CD4-positive, alpha-beta T cell treated with Interleukin-15 for 1 hour (primary cell): ENCODE measurements at regions not wholly inside any gene's neighbourhood (a gene's known extent, or its start where the extent isn't known, plus 50 kb on each side); places are given as distances from the start of the nearest gene placed in this dataset.

ENCODE experiments used
- DNase-seq: peaks from one replicate; pipeline ENCODE4 v3.0.0-alpha.2; 2020

DNA sequence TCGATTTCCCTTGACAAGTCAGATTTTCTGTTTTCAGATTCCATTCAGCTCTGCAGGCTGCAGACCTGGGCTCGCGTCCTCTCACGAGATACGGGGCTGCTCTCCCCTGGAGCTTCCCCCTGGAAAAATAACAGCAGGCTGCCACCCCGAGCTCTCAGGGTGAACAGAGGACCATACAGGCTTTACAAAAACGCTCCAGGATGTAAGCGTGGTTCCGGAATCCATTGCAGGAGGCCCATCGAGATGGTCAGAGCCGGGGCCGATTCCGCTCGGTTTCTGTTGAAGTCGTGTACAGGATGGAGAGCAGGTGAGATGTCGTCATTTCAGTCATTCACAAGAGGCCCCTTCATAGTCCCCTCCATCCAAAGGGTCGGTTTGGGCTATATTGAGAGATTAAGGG lies 297.7 kb upstream of the IRX4 start:
- DNase-seq, result no peak

DNA sequence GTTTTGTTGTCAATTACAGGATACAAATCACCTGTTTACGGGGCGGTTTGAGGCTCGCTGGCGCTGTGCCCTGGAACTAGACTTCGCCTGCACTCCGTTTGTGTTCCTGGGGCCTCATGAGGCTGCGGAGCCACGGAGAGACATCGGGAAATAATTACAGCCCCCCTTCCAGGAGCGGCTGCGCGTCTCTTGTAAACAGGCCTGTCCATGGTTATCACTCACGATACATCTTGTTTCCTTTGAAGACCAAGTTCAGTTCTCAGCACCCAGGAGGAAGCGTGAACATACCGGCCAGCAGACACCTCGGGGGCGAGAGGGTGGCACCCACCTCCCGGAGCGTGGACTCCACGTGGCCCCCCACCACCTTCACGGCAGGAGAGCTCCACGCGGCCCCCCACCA lies 297.1 kb upstream of the IRX4 start:
- no peak for DNase-seq

DNA sequence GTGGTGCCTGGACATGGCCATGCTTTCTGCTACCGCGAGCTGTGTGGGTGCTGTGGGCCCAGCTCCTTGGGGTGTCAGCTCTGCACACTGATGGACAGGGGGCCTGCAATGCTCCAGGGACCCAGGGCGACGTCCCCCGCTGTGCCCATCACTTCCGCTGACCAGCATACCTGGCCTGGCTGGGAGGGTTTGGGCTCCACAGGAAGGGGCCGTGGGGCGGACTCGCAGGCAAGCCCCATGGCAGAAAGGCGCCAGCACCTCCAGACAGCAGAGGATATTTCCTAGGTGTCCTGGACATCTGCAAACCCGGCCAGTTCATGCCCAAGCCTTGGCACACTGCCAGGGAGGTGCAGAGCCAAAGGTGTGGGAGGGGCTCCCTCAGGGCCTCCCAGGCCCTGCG lies 295.8 kb upstream of the IRX4 start:
- DNase-seq, result no peak

DNA sequence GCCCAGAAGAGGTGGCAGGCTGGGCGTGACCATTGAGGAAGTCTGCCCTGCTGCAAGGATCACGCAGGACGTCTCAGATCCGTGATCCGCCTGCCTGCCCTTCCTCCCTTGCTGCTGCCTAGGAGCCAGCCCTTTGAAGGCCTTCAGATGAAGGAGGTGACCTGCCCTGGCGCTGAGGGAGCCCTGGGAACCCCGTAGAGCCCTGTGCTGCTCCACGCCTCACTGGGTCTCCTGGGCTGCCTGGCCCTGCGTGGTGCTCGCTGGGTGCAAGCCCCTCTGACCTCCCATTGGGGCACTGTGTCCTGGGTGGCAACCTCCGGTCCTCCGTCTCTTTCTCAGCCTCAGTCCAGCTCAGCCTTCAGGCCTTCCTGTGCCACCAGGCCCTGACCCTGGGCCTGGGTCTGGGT lies 295.3 kb upstream of the IRX4 start:
- no peak for DNase-seq

DNA sequence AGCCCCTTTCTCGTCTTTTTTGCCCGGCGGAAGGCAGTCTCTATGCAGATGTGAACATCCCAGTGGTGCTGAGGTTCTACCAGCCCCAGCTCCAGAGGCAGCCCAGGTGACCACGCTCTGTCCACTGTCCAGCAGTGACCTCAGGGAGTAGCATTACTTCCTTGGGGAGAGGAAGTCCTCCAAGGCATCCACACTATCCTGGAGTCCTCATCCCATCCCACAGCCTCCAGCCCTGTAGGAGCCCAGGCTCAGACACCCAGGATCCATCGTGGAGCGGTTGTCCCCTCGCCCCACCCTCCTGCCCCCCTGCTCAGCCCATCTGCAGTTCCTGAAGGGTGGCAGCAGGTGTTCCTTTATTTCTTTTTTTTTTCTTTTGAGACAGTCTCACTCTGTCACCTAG lies 294.5 kb upstream of the IRX4 start:
- no peak for DNase-seq

DNA sequence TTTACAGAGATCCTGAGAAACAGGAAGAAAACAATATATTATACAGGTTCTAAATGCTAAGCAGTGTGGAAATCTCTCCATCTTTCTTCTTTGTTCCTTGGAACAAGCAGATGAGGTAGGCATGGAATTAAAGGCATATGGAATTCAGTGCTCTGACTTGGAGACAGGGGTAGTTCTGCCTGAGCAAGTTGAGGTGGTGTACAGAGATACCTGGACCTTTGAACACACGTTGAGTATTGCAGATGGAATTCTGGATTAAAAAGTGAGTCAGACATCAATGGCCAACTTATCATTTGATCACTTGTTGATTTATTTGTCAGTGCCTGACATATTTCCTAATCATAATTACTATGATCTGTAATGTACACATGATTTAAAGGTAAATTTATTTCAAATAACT lies 293.9 kb upstream of the IRX4 start:
- DNase-seq, result no peak

DNA sequence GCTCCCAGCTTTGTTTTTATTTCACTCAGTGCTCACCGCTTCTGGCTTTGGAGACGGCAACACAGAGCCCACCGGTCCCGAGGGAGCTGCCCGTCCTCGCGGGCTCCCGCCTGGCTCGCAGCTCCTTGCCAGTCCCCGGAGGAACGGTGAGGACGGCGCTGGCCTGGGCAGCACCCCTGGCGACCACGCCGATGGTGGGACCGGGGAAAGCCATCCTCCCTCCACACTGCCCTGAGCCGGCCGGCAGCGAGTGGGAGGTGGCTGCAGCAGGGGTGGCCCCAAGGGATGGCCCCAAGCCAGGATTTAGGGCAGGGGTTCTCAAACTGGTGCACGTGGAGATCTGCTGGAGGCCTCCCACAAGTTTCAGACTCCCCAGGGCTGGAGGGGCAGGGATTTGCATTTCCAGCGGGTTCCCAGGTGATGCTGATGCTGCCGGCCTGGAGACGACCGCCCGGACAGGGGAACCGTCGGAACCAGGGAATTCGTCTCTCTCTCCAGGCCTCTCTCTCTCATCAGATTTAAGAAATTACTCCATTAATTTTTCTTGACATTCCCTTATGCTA lies 293.2 kb upstream of the IRX4 start:
- no peak for DNase-seq

DNA sequence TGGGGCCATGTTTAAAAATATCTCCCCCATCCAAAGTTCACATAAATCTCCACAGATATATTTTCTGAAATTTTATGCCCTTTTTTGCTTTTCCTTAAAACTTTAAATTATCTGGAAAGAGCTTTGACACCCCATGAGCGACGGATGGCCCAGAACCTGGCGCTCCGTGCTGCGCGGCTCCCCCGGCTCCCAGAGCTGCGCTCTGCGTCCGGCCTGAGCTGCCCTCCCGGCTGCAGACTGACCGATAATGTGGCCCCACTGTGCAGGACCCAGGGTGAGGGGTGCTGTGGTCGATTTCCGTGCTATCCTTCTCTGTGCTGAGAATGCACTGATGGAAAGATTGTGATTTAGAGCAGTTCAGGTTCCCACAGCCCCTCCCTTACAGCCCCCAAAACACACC lies 292.3 kb upstream of the IRX4 start:
- no peak for DNase-seq

DNA sequence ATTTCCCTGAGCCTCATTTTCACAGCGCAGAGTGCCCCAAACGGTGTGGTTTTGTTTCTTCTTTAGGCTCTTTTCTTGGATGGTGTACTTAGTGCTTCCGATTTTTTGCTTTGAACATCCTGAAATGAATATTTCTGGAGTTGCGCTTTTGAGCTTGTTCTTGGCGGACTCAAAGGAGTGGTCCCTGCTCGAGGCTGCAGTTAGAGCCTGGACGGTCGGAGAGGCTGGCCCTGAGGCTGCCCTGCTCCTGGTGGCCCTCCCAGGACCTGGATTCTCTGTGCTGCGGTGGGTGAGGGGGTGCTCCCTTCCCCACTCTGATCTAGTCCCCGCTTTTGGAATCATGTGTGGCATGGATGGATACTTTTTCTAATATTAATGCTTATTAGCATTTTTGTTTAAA lies 291.8 kb upstream of the IRX4 start:
- no peak for DNase-seq

DNA sequence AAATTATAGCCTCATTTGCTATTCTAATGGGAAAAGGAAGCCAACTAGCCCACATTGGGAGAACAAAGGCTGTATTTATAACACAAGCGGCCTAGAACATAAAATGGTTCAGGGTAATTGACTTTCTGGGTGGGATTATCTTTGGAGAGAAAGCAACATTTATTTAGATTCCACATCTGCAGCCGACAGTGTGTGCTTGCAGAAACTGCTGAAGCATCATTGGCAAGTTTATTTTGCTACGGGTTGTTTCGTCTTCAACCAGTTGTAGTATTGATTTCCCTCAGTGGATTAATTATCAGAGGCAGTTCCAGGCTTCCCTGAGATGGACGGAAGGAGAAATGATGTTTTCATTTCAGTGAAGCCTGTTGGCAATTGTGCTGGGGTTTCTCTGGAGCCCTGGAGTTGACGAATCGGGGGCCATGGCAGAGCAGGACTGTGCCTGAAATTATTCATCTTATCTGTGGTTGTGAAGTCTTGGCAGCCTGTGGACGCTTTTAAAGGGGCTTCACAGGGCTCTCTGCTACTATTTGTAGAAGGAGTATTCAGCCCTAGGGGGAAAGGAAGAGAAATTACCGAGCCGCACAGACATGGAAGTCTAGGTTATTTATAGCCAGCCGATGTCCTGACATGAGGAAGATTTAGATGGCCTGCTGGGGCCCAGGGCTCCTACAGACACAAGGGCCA lies 290.6 kb upstream of the IRX4 start:
- no peak for DNase-seq

DNA sequence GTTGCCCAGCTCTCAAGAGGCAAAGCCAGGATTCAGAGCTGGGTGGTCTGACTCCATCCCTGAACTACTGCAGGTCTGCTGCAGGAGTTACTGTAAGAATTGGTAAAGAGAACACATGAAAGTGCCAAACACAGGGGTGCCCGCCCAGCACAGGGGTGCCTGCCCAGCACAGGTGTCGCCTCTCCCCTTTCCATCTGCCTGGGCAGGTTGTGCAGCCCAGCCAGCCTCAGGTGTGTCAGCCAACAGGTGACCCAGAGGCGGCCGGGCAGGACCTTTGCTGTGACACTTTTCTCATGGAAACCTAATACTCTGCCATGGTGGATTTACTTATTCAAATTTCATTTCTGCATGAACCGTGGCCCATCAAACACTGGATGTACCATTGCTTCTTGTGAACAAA lies 289.7 kb upstream of the IRX4 start:
- no peak for DNase-seq

DNA sequence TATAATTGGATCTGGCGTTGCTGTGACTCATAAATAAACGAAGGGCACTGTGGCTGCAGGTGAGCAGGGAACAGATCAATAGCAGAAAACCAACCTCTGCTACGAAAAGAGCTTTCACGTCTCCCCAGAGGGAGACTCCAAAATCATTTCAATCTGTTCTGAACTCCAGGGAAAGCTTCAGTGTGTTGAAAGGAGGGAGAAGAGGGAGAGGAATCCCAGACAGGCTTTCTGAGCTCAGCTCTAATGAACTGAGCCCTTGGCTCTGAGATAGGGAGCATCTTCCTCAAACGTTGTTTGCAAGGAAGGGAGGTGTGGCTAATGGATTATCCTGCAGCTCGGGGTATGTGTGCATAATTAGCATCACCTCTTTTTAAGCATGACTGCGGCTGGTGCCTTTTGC lies 288.0 kb upstream of the IRX4 start:
- no peak for DNase-seq

DNA sequence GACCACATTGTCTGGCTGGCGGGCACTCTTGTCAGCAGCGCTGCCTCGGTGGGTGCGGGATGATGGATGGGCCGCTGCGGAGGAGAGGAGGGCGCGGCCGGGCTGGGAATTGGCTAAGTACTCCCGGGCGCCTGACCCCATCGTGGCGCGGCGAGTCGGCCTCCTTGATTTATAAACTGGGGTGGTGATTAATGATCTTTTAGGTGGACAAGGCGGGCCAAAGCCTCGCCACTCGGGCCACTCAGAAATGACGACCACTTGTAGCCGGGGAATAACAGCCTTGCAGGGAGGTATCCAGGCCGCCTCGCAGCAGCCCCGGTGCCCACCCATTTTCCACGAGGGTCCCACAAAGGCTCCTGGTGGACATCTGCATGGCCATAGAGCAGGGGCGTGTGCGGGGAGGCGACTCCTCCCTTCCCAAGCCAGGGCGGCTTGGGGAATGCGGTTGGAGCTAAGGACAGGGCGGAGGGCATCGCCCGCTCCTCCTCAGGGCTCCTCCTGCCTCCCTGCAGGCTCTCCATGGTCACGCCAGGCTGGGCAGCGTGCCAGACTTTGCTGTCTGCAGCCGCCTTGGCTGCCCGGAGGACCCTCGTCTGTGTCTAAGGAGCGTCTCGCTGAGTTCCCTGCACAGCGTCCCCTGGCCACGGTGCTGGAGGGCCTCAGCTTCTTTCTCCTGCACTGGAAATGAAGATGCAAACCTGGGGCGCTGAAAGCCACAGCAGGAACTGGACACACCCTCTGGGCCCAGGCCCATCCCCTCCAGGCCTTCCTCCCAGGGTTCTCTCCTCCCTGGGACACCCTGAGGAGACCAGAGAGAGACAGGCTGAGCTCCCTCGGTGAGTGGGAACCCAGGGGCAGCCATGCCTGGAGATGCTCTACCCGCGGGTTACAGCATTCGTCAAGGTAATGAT lies 287.4 kb upstream of the IRX4 start:
- no peak for DNase-seq

DNA sequence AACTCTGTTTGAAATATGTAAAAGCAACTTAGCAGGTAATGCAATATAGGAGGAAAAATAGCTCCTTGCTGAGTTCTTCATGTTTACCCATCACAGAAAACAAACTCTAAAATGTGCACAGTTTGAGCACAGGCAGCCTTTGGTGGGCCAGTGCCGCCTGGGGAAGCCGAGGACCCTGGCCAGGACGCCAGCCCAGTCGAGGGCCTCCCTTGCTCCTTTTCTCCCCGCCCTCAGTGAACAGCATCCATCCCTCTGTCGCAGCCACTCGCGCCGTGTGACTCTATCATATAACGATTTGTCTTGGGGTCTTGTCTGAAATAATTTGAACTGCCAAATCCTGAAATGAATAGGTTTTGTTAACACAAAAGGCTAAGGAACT lies 286.7 kb upstream of the IRX4 start:
- no peak for DNase-seq

DNA sequence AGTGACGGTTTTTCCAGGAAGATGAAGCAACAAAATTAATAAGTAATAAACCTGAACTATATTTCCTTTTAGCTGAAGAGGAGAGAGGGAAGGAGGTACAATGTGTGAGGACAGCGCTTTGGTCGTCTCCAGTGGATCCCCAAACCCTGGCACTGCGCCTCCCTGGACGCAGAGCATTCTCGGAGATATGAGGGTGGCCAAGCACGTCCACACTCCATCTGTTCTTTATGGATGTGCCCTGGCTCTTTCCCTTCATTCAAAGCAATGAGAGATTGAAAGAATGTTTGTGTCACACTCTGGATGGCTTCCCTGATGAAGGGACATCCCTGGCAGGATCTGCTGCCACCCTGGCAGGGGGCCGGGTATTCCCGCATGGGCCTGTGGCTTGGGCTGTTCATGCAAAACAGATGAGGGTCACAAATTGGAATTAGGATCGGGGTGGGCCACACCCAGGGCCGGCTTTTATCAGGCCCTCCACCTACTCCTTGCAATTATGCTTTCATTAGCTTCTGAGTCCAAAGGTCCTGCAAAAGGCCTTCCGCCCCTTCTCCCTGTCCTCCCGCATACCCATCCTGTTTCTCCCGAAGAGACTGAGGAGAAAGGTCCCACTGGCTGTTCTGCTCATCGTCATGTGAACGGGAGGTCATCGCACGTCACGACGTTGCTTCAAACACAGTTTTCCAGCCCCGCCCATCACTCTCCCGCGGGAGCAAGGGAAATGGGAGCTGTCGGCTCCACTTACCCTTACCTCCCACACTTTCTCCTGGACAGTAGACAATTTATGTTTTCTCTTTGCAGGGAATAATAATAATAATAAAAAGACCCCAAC lies 286.1 kb upstream of the IRX4 start:
- DNase-seq, result no peak

DNA sequence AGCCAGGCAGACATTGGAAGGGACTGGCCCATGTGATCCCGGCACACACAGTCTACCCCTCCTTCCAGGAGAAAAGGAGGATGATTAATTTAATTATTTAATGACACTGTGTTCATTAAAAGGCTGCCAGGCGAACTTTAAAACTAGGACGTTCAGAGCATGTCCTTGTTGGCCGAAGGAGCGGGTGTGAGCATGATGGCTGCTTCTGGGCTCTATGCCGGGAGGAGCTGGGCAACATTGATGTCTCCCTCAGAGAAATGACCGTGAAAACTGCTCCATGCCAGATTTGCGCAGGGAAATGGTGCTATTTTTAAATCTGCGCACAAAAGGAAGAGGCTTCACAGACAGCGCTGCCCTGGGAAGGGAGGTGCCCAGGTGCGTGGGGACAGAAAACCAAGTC lies 284.9 kb upstream of the IRX4 start:
- no peak for DNase-seq

DNA sequence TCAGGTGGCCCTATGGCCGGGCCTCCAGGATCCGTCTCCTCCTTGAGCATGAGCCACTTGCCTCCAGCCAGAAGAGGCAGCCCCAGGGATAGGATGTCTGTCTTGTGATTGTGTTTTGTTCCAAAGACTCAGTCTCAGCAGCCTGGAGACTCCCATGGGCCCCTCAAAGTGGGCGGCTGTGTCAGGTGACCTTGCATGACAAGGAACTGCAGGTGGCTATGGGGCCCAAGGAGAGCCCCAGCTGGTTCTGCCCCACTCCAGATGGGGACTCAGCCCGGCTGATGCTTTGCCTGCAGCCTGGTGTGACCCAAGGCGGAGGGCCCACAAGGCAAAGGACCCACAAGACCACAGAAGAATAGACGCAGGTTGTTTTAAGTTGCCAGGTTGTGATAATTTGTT lies 284.3 kb upstream of the IRX4 start:
- DNase-seq, result no peak

DNA sequence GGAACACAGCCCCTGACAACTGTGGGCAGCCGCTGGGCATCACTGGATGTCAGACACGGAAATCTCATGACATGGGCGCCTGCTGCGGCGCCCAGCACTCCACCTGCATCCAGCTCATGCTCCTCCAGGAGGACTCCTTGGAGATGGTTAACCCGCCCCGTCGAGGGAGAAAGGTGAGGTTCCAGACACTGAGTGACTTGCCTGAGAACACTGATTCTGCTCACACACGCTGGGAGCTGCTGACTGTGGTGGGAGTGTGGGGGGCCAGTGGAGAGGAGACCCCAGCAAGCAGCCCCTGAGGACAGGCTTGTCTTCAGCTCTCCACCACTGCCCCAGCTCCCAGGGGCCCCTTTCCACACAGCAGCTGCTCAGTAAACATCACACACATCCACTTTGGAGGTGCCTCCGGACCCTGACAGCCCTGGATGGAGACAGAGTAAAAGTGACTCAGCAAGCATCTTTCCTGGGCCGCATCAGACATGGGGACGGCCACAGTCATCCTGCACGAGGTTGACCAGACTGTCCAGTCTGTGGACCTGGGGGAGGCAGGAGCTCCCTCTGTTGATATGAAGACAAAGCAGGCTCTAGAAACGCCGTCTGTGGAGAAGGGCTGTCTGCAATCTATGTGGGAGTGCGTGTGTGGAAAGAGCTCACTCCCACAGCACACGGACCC lies 283.7 kb upstream of the IRX4 start:
- DNase-seq, result no peak

DNA sequence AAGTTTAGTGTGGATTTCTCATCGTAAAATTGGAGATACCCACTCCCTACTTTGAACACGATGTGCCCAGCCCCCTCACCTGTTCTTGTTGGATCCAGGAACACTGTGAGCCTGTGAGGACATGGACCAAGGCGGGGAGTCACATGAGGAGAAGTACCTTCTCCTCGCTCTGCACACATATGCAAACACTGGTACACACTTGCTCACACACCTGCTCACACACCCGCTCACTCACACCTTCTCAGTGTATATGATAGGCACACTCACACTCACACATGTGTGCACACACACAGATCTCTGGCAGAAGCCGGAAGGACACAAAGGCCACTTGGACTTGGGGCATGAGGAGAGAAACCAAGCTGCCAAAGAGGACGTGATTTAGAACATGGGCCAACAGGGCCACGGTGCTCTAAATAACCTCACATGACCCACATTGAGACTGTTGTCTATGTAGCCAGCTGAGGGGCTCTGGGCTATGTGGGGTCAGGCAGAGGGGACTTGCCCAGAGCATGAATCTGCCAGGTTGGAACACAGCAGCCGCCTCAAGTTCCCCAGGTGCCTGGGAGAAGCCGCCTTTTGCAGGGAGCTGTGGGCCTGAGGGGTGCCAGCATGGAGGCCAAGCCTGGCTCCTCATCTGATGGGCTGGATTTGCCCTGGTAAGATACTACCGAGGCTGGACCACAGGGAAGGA lies 283.0 kb upstream of the IRX4 start:
- no peak for DNase-seq

DNA sequence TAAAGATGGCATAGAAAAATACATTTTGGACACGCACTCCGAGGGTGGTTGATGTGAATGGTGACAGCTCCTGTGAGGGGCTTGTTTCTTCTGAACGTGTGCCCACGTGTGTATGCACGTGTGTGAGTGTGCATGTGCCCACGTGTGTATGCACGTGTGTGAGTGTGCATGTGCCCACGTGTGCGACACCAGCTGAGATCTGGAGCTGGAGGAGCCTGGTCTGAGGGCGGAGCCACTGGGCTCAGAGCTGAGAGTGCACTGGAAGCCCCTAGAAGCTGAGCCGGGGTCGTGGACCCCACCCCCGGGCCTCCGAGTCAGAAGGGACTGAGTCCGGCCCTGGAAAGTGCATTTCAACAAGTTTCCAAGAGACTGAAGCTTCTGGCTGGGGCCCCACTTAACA lies 282.5 kb upstream of the IRX4 start:
- DNase-seq, result no peak

DNA sequence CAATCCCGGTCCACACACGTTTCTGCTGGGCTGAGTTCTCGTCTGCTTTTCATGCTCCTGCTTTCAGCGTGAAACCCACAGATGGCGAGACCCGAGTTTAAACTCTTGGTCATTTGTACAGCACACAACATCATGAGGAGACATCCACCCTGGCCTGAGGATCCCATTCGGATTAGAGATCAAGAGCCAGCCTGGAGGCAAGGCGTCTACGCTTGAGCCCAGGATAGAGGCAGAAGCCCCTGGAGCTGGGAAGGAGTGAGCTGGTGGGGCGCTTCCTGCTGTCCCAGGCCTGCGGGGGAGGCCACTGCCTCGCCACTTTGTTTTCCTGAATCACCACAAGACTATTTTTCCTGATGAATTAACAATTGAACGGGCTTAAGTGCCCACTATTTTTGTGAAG lies 281.9 kb upstream of the IRX4 start:
- DNase-seq, result no peak

DNA sequence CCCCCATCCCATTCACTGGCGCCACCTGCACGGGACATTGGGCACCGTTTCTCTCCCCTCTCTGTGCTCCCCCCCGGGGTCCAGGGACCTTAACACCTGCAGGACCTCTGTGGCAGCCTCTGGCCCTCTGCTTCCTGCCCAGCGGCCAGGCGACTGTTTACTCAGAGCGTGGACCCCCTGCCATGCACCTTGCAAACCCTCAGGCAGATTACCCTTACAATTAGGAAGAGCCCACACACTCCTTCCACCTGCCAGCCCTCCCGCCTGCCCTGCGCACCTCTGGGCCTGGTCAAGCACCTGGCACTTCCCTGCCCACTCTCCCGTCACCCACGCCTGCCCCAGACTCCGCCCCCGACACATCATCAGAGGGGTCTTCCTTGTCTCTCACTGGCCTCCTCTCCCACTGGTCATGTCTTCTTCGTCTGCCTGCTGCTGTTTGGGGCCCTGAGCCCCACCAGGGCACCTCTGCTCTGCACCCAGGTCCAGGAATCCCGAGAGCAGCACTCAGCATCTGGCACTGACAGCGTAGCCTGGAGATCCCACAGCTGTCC lies 281.3 kb upstream of the IRX4 start:
- DNase-seq, result no peak
